Brain microvascular endothelial cell (primary cell): ENCODE measurements at regions not wholly inside any gene's neighbourhood (a gene's known extent, or its start where the extent isn't known, plus 50 kb on each side); places are given as distances from the start of the nearest gene placed in this dataset.
"Not testable (repeated sequence)": the region's sequence is repeated elsewhere in the genome, so short reads cannot be mapped to it uniquely, and the experiment has no call there.

ENCODE experiments used
- DNase-seq: peaks from one replicate; pipeline ENCODE4 v3.0.0-alpha.2; 2020
- H3K27ac ChIP-seq: fragments of 250-450 bp; sonication (Bioruptor Pico); 2 replicates; pipeline ENCODE4 v1.5.1; 2020; ENCODE audit warnings: mild to moderate bottlenecking, moderate library complexity
- H3K27me3 ChIP-seq: fragments of 250-450 bp; sonication (Bioruptor Pico); replicated peaks from 2 replicates; pipeline ENCODE4 v1.5.1; 2020; ENCODE audit warnings: mild to moderate bottlenecking
- H3K36me3 ChIP-seq: fragments of 250-450 bp; sonication (Bioruptor Pico); replicated peaks from 2 replicates; pipeline ENCODE4 v1.5.1; 2020; ENCODE audit warnings: mild to moderate bottlenecking
- H3K4me3 ChIP-seq: 2 replicates; pipeline ENCODE4 v1.5.1; 2011; ENCODE audit warnings: low read depth, mild to moderate bottlenecking, control low read depth, low read length, moderate library complexity
- in situ Hi-C: cut with HindIII; loops from 2 replicates; pipeline ENCODE4 v1.10.0; 2017; ENCODE audit warnings: low sequenced_read_pairs, low pct_ligation_motif_present
- TF ChIP-seq, protein P1 (sequence below): IDR thresholded peaks from 2 replicates; pipeline ENCODE4 v1.5.1; 2011; ENCODE audit warnings: low read depth, mild to moderate bottlenecking, moderate library complexity, low read length, control low read depth, inconsistent platforms; ENCODE audit errors: missing control alignments

DNA sequence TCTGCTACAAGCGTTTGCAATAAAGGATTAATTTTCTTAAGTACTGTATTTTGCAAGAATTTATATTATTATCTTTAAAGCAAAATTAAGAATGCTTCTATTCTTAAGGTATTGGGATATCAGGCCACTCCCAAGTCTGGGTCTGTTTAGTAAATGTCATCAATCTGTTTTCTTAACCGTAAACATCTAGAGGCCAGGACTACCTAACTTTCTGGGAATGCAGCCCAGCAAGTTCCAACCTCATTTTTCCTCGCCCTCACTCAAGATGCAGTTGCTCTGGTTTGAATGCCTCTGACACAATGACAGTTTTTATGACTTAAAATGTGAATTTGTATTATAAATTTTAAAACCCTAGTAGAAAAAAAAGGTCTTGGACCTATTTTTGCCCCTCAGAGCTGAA lies 143.5 kb downstream of the INHBA start:
- Histone ChIP-seq H3K27me3 (no peaks in the 10 kb centered on the region), H3K36me3 (no peaks in the 10 kb centered on the region), H3K4me3 (no peak overlapping the region), H3K27ac (no peak overlapping the region)
- in situ Hi-C loops: no loop called here
- TF ChIP-seq, protein P1, sequence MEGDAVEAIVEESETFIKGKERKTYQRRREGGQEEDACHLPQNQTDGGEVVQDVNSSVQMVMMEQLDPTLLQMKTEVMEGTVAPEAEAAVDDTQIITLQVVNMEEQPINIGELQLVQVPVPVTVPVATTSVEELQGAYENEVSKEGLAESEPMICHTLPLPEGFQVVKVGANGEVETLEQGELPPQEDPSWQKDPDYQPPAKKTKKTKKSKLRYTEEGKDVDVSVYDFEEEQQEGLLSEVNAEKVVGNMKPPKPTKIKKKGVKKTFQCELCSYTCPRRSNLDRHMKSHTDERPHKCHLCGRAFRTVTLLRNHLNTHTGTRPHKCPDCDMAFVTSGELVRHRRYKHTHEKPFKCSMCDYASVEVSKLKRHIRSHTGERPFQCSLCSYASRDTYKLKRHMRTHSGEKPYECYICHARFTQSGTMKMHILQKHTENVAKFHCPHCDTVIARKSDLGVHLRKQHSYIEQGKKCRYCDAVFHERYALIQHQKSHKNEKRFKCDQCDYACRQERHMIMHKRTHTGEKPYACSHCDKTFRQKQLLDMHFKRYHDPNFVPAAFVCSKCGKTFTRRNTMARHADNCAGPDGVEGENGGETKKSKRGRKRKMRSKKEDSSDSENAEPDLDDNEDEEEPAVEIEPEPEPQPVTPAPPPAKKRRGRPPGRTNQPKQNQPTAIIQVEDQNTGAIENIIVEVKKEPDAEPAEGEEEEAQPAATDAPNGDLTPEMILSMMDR: no peak
- DNase-seq: no peak

DNA sequence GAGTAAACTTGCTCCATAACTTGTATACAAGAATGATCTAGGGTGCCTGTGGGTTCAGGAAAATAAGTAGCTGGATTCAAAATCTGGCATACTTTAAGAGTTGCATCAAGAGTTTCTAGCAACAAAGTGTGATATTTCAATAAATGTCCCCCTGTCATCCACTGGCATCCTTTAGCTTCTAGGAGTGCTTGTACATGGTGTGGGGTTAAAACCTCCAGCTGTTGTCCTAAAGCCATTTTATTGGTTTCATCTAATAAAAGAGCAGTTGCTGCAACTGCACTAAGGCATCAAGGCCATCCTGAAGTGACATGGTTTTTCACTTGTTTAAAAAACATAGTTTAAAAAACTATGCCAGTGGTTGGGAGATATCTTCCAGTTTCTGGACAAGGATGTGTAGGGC lies 148.4 kb downstream of the INHBA start:
- in situ Hi-C loops: no loop called here
- Histone ChIP-seq H3K4me3 (no peak overlapping the region), H3K36me3 (no peaks in the 10 kb centered on the region), H3K27ac (no peak overlapping the region), H3K27me3 (no peaks in the 10 kb centered on the region)
- TF ChIP-seq, protein P1: no peak
- no peak for DNase-seq

DNA sequence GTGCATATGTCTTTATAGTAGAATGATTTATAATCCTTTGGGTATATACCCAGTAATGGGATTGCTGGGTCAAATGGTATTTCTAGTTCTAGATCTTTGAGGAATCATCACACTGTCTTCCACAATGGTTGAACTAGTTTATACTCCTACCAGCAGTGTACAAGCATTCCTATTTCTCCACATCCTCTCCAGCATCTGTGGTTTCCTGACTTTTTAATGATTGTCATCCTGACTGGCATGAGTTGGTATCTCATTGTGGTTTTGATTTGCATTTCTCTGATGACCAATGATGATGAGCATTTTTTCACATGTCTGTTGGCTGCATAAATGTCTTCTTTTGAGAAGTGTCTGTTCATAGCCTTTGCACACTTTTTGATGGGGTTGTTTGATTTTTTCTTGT lies 152.8 kb downstream of the INHBA start:
- DNase-seq, H3K27ac ChIP-seq, H3K4me3 ChIP-seq, H3K27me3 ChIP-seq, in situ Hi-C loops, H3K36me3 ChIP-seq: not testable (repeated sequence)

DNA sequence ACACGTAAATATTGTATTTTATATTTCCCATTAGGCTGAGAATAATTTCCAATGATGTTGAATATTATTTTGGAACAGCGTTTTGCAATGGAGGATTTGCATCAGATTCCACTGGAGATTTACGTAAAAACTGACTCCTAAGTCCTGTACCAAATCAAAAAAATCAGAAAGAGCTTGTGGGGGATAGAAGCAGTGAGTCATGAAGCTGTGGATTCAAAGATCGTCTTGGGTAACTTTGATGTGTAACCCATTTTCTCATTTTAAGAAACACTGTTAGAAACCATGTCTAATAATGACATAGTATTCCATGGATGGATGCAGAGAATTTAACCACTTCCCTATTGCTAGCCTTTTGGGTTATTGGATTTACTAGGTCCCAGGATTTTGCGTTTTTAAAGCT lies 158.6 kb downstream of the INHBA start:
- DNase-seq: no peak
- Histone ChIP-seq H3K27me3 (no peaks in the 10 kb centered on the region), H3K27ac (no peak overlapping the region), H3K36me3 (no peaks in the 10 kb centered on the region), H3K4me3 (no peak overlapping the region)
- in situ Hi-C loops: no loop called here
- TF ChIP-seq, protein P1: no peak

DNA sequence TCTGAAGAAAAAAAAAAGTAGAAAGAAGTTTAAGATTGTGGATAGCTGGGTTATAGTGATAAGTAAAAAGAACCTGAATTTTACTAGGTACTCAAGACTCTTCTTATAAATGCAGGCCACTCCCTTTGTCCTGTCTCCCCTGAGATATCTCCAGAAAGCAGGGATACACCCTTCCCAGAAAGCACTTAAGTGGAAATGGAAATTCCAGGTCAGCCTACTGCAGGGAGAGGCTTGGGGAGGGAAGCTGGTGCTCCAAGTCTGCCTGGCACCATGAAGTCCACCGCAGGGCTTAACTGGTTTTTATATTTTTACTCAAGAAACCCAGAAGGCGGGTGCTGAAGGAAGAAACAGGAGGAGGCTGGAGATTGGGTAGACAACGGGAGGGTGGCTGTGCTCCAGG lies 162.3 kb downstream of the INHBA start:
- no peaks in the 10 kb centered on the region for H3K36me3 ChIP-seq
- no peaks in the 10 kb centered on the region for H3K27me3 ChIP-seq
- H3K27ac ChIP-seq: no peak overlapping the region
- TF ChIP-seq, protein P1: no peak
- in situ Hi-C loops: no loop called here
- no peak for DNase-seq
- H3K4me3 ChIP-seq: no peak overlapping the region

DNA sequence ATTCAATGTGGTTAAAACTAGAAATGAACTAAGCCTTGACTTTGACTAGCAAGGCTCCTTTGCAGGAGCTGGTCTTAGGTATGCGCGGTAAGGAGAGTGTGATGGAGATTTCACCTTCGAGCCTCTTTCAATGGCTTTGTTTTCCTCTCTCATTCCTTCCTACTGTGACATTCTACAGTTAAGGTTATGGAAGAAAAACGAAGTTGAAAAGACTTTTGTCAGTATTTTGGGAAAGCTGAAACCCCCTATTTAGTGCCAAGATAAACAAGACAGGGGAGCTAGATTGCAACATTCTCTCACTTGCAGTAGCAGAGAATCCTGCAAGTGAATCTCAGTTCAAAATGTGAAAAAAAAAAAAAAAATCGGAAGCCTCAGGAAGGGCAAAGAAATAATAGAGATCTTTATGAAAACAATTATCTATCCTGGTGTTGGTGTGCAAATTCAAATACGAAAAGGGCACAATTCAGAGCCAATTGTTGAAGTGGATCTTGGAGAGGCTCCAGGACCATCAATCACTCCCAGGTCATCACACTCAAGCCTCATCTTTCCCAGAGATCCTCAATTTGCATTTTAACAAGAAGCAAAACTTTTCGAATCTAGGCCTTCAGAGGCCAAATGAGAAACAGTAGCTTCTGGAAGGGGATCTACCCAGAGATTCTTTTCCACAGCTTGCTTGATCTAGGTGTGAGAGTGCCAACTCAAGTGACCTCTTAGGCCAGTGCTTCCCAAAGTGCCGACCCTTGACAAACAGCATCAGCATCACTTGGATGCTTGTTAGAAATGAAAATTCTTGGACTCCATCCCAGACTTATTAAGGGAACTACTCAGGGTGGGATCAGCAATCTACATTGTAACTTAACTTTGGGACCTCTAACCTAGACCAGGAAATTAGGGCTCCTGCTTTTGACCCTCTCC lies 163.8 kb downstream of the INHBA start:
- H3K4me3 ChIP-seq: no peak overlapping the region
- H3K27ac ChIP-seq: no peak overlapping the region
- H3K36me3 ChIP-seq: no peaks in the 10 kb centered on the region
- in situ Hi-C loops: no loop called here
- DNase-seq: no peak
- TF ChIP-seq, protein P1: no peak
- no peaks in the 10 kb centered on the region for H3K27me3 ChIP-seq
